ENCODE measurements at regions not wholly inside any gene's neighbourhood (a gene's known extent, or its start where the extent isn't known, plus 50 kb on each side); places are given as distances from the start of the nearest gene placed in this dataset.

DNA sequence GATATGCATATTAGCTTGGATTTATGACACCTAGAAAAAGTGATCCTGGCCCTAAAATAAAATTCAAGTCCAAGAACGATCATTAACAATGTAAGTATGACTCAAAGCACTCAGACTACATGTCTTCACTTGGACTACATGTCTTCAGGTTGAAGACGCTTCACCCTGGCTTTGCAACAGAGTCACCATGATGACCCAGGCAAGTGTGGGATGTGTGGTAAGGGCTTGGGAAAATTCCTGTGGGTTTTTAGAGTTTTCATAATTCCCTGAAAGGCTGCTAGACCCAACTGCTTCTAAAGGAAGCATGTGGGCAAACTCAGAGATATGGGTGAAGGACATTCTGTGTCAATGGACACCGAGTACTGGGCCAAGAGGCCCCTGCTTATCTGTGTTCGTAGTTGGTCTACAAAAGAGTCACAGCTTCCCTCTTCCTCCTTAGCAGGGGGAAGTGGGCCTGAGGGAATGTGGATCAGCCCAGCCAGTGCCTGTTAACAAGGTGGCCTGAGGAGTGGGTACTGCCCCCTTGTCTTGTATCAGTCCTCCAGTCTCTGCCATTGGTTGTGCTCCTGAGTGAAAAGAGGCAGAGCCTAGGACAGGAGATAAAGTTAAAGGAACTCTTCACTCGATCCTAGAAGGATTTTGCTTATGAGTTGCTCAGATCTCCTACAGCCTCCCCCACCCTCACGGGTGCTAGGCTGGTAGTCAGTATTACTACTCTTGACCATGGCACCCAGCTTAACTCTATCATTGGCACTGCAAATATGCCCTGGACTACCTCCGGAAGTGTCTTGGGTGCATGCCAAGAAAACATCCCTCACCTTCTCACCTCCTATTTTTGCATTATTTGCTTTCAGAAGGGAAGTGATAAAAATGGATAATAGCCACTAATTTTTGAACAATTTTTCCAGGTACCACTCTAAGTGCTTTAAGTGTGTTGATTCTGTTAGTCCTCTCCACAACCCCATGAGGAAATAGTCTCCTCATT lies 406.3 kb downstream of the COG6 start:
- Histone ChIP-seq H3K27ac (ENCODE audit: low read depth, low read length) (no peak overlapping the region), H3K9me3 (ENCODE audit: control insufficient read depth, insufficient read depth, low read depth, low read length) (no peaks in the 10 kb centered on the region), H3K9ac (ENCODE audit: low read length) (no peak overlapping the region), H3K4me3 (ENCODE audit: low read depth, low read length) (no peak overlapping the region), H3K36me3 (ENCODE audit: control insufficient read depth, insufficient read depth, low read length) (no peaks in the 10 kb centered on the region), H3K4me1 (ENCODE audit: control insufficient read depth, insufficient read depth, low read length) (no peaks in the 10 kb centered on the region), H3K27me3 (ENCODE audit: control insufficient read depth, insufficient read depth, low read length) (no peaks in the 10 kb centered on the region)

DNA sequence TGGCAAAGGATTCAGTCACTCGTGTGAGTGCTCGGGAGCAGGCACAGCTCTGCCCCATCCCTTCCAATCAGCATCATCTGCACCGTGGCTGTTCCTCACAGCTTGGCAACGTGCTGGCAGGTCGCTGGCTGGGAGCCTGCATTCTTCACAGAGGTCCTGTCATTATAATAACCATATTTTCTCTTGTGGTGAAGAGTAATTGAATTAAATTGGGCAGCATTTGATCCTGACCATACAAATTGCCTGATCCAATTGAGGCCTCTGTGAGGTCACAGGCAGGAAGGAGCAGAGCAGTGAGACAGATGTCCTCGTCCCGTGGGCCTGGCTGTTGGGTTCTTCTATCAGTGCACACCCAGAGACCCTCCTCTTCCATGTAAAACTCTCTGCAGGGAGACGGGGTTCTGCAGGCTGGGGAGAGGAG lies 407.8 kb downstream of the COG6 start:
- H3K27me3 ChIP-seq (ENCODE audit: control insufficient read depth, insufficient read depth, low read length) = no peaks in the 10 kb centered on the region
- H3K9me3 ChIP-seq (ENCODE audit: control insufficient read depth, insufficient read depth, low read depth, low read length) = no peaks in the 10 kb centered on the region
- H3K36me3 ChIP-seq (ENCODE audit: control insufficient read depth, insufficient read depth, low read length) = no peaks in the 10 kb centered on the region
- H3K27ac ChIP-seq (ENCODE audit: low read depth, low read length) = no peak overlapping the region
- H3K9ac ChIP-seq (ENCODE audit: low read length) = no peak overlapping the region
- H3K4me3 ChIP-seq (ENCODE audit: low read depth, low read length) = no peak overlapping the region
- H3K4me1 ChIP-seq (ENCODE audit: control insufficient read depth, insufficient read depth, low read length) = no peaks in the 10 kb centered on the region

DNA sequence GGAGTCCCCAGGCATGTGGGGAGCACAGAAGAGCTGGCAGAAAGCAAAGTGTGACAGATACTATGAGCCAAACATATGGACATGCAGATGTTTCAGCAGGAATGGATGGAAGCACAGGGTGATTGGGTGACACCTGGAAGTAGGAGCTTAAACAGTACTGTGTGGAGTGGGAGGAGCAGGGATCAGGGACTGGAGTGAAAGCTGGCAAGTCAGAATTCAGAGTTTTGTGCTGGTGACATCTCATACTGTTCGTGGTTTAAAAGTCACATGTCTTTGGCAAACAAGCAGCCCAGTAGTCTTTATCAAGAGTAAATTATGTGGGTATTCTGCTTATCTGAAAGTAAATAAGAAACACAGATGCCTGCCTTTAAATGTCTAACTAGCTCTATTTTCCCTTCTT lies 408.2 kb downstream of the COG6 start:
- Histone ChIP-seq H3K9me3 (ENCODE audit: control insufficient read depth, insufficient read depth, low read depth, low read length) (no peaks in the 10 kb centered on the region), H3K4me1 (ENCODE audit: control insufficient read depth, insufficient read depth, low read length) (no peaks in the 10 kb centered on the region), H3K27ac (ENCODE audit: low read depth, low read length) (no peak overlapping the region), H3K27me3 (ENCODE audit: control insufficient read depth, insufficient read depth, low read length) (no peaks in the 10 kb centered on the region), H3K4me3 (ENCODE audit: low read depth, low read length) (no peak overlapping the region), H3K36me3 (ENCODE audit: control insufficient read depth, insufficient read depth, low read length) (no peaks in the 10 kb centered on the region), H3K9ac (ENCODE audit: low read length) (no peak overlapping the region)

DNA sequence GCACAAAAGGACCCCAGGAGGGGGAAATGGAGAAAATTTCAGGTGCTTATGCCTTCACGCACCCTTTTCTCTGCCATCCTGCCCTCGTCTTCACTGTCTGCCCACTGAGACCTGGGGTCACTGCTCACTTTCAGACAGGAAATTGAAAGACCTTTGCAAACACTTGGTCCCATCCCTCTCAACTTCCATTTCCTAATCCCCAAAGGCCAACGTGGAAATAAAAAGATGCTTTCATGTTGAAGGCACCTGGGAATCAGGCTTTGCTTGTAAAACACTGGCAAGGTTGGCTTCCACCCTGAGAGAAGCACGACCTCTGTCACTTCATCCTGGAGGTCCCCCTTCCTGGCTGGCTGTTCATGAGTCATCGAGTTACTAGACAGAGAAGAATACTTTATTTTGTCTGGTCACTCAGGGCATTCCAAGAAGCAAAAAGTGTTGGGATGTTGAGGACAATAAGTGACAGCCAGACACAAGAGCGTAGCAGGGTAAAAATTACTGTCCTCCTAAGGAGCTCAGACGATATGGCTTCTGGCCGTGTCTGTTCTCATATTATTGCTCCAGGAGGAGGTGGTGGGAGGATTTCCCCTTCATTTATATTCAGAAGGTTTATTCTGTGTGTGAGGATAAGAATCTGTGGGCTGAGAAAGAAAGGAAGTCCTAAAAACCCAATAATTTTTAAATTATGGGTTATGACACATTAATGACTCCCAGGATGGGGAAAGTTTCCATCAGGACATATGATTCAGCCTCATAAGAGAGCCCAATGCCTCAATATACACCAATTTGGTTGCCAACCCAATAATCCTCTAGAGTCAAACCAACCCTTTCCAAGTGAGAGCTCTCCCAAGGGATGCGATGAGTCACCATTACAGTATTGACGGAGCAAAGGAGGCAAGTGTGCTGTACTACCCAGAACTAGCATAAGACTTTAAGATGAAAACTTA lies 409.0 kb downstream of the COG6 start:
- no peak overlapping the region for H3K27ac ChIP-seq (ENCODE audit: low read depth, low read length)
- no peak overlapping the region for H3K9ac ChIP-seq (ENCODE audit: low read length)
- no peaks in the 10 kb centered on the region for H3K27me3 ChIP-seq (ENCODE audit: control insufficient read depth, insufficient read depth, low read length)
- H3K4me3 ChIP-seq (ENCODE audit: low read depth, low read length) = no peak overlapping the region
- H3K4me1 ChIP-seq (ENCODE audit: control insufficient read depth, insufficient read depth, low read length) = no peaks in the 10 kb centered on the region
- H3K9me3 ChIP-seq (ENCODE audit: control insufficient read depth, insufficient read depth, low read depth, low read length) = no peaks in the 10 kb centered on the region
- H3K36me3 ChIP-seq (ENCODE audit: control insufficient read depth, insufficient read depth, low read length) = no peaks in the 10 kb centered on the region

DNA sequence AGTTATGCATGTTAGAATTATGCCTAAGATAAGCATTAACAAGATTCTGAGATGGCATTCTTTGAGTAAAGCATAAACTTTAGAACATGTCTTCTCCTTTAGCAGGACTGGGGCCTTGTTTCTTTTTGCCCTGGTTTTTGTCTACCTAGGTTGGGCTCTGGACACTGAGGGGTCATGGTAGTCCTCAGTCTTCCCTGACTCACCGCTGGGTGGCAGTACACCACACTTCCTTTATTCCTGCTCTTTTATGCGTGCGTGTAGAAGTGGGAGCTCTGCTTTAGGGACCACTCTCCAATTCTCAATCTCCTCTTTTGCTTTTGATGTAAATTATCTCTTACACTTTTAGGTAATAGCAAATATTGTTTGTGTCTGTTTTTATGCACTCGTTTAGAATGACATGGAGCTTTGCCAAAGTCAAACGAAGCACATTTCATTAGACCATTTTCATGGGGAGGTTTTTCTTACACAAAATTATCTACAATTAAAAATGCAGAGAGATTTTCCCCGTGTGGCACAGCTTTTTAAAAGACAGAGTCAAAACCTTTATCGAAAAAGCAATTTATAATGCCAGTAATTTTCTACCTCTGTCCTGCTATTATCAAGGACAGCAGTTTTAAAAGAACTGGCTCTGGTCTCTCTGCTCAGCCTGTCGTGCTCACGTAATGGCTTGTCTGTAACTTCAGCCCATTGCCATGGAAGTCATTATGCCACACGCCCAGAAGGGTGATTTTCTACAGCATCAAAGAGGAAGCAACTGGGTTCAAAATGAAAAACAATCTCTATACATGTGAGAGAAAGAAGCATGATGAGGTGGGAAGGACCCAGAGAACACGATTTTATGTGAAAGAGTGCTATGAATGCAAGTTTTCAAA lies 413.9 kb downstream of the COG6 start:
- no peaks in the 10 kb centered on the region for H3K36me3 ChIP-seq (ENCODE audit: control insufficient read depth, insufficient read depth, low read length)
- no peak overlapping the region for H3K27ac ChIP-seq (ENCODE audit: low read depth, low read length)
- H3K9me3 ChIP-seq (ENCODE audit: control insufficient read depth, insufficient read depth, low read depth, low read length) = no peaks in the 10 kb centered on the region
- peaks cover 4% of the 10 kb centered on the region for H3K4me1 ChIP-seq (ENCODE audit: control insufficient read depth, insufficient read depth, low read length)
- H3K9ac ChIP-seq (ENCODE audit: low read length) = no peak overlapping the region
- no peaks in the 10 kb centered on the region for H3K27me3 ChIP-seq (ENCODE audit: control insufficient read depth, insufficient read depth, low read length)
- no peak overlapping the region for H3K4me3 ChIP-seq (ENCODE audit: low read depth, low read length)

DNA sequence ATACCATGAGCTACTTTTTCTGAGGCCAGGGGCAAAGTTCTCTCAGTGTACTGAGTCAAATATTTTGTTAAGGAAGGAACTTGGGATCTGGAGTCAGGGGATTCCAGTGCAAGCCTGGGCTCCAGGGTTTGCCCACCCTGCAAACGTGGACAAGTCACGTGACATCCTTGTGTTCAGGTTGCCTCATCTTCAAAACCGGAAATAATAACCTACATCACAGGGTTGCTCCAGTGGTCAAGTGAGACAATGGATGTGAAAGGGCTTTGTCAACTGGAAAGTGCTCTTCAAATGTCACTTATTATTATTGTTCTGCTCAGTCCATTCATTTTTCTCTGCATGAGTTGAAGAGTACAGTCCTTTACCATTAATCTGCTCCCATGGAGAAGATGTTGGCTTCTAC lies 414.9 kb downstream of the COG6 start:
- Histone ChIP-seq H3K27ac (ENCODE audit: low read depth, low read length) (no peak overlapping the region), H3K9ac (ENCODE audit: low read length) (no peak overlapping the region), H3K4me3 (ENCODE audit: low read depth, low read length) (no peak overlapping the region), H3K36me3 (ENCODE audit: control insufficient read depth, insufficient read depth, low read length) (no peaks in the 10 kb centered on the region), H3K9me3 (ENCODE audit: control insufficient read depth, insufficient read depth, low read depth, low read length) (no peaks in the 10 kb centered on the region), H3K27me3 (ENCODE audit: control insufficient read depth, insufficient read depth, low read length) (no peaks in the 10 kb centered on the region), H3K4me1 (ENCODE audit: control insufficient read depth, insufficient read depth, low read length) (peaks cover 12% of the 10 kb centered on the region)

DNA sequence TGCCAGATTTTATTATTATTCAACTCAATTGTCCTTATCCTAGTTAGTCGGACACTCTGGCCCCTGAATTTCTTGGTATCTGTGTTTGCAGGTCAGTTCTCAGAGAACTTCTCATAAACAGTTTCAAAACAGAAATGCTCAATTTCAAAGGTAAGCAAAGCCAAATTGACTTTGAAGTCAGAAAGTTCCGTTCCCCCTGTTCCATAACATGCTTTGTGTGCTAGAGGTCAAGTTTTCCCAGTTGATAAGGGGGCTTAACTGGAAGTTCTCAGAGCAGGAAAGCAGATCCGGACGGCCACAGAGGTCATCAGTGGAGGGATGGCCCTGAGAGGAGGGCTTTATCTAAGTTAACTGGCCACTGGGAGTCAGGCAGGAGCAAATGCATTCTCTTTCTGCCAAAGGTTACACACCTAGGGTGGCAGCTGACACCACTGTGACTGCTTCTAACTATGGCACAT lies 417.2 kb downstream of the COG6 start:
- no peak overlapping the region for H3K4me3 ChIP-seq (ENCODE audit: low read depth, low read length)
- H3K9me3 ChIP-seq (ENCODE audit: control insufficient read depth, insufficient read depth, low read depth, low read length) = no peaks in the 10 kb centered on the region
- H3K4me1 ChIP-seq (ENCODE audit: control insufficient read depth, insufficient read depth, low read length) = peaks cover 12% of the 10 kb centered on the region
- no peak overlapping the region for H3K9ac ChIP-seq (ENCODE audit: low read length)
- no peaks in the 10 kb centered on the region for H3K27me3 ChIP-seq (ENCODE audit: control insufficient read depth, insufficient read depth, low read length)
- H3K36me3 ChIP-seq (ENCODE audit: control insufficient read depth, insufficient read depth, low read length) = no peaks in the 10 kb centered on the region
- H3K27ac ChIP-seq (ENCODE audit: low read depth, low read length) = no peak overlapping the region

DNA sequence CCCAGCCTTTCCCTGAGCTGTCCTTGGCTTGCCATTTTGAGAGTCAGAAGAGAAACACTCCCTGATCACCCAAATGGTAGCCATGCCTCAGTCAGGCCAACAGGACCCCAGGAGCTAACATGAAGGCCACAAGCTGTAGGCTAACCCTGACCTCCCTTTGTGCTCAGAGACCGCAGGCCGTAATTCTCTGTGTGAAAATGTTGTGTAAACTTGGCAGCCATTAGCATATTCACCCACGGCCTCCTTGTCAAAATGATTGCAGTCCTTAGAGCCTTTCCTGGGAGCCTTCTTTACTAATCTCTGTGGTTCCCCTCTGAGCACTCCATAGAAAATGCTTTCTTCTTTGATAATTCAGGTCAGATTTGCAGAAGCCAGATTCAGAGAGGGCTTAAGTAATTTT lies 418.9 kb downstream of the COG6 start:
- Histone ChIP-seq H3K4me3 (ENCODE audit: low read depth, low read length) (0 out of 2 replicates have a peak overlapping the region, but pooled peaks have one; percentile 8), H3K4me1 (ENCODE audit: control insufficient read depth, insufficient read depth, low read length) (peaks cover 12% of the 10 kb centered on the region)

DNA sequence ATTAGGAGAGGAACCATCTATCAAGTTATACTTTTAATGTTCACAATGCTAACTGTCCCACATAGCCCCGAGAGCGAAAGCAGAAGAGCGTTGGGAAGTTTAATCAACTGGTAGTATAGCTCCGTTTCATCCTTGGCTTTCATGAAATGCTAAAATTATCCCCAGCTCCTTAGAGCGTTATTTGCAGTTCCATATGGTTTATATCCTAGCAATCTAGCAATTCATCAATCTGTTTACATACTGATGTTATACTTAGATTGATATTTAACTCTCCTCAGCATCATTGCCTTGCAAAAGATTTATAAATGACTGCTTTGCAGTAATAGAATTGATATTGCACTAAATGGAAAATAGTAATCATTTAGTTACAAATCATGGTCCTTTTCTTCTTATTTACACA lies 419.8 kb downstream of the COG6 start:
- H3K4me3 ChIP-seq (ENCODE audit: low read depth, low read length) = no peak overlapping the region
- no peaks in the 10 kb centered on the region for H3K27me3 ChIP-seq (ENCODE audit: control insufficient read depth, insufficient read depth, low read length)
- H3K36me3 ChIP-seq (ENCODE audit: control insufficient read depth, insufficient read depth, low read length) = no peaks in the 10 kb centered on the region
- H3K9ac ChIP-seq (ENCODE audit: low read length) = no peak overlapping the region
- no peak overlapping the region for H3K27ac ChIP-seq (ENCODE audit: low read depth, low read length)
- H3K4me1 ChIP-seq (ENCODE audit: control insufficient read depth, insufficient read depth, low read length) = peaks cover 12% of the 10 kb centered on the region
- no peaks in the 10 kb centered on the region for H3K9me3 ChIP-seq (ENCODE audit: control insufficient read depth, insufficient read depth, low read depth, low read length)

More for the DNA sequence above, 418.9 kb downstream of the COG6 start:
- Histone ChIP-seq H3K9me3 (ENCODE audit: control insufficient read depth, insufficient read depth, low read depth, low read length) (no peaks in the 10 kb centered on the region), H3K36me3 (ENCODE audit: control insufficient read depth, insufficient read depth, low read length) (no peaks in the 10 kb centered on the region), H3K27ac (ENCODE audit: low read depth, low read length) (no peak overlapping the region), H3K27me3 (ENCODE audit: control insufficient read depth, insufficient read depth, low read length) (no peaks in the 10 kb centered on the region), H3K9ac (ENCODE audit: low read length) (no peak overlapping the region)

DNA sequence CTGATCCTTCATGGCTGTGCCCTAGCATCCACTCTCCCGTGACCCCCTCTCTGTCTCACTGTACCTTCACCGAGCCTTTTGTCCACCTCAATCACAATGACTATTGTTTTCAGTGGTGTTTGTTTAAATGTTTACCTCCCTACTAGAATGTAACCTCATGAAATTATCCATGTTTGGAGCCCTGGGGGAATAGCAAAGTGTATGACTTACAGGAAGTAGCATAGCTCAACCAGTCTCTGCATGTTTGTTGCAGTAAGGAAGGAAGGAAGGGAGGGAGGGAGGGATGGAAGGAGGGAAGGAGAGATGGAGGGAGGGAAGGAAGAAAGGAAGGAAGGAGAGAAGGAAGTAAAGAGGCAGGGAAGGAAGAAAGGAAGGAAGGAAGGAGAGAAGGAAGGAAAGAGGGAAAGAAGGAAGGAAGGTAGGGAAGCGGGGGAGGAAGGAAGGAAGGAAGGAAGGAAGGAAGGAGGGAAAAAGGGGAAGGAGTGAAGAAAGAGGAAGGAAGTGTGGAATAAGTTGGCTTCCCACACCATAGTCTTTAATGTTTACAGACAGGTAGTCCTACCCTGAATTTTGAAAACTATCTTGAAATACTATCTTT lies 421.4 kb downstream of the COG6 start:
- H3K36me3 ChIP-seq (ENCODE audit: control insufficient read depth, insufficient read depth, low read length) = no peaks in the 10 kb centered on the region
- H3K9me3 ChIP-seq (ENCODE audit: control insufficient read depth, insufficient read depth, low read depth, low read length) = peaks cover 3% of the 10 kb centered on the region
- no peak overlapping the region for H3K4me3 ChIP-seq (ENCODE audit: low read depth, low read length)
- no peak overlapping the region for H3K9ac ChIP-seq (ENCODE audit: low read length)
- no peaks in the 10 kb centered on the region for H3K27me3 ChIP-seq (ENCODE audit: control insufficient read depth, insufficient read depth, low read length)
- no peak overlapping the region for H3K27ac ChIP-seq (ENCODE audit: low read depth, low read length)
- H3K4me1 ChIP-seq (ENCODE audit: control insufficient read depth, insufficient read depth, low read length) = peaks cover 12% of the 10 kb centered on the region

Data from HUES6 (cell line).